IMR-90 (cell line): ENCODE measurements at regions not wholly inside any gene's neighbourhood (a gene's known extent, or its start where the extent isn't known, plus 50 kb on each side); places are given as distances from the start of the nearest gene placed in this dataset.

Experiments used
- ATAC-seq: fragments of 200-7000 bp; cut with Tn5 transposase; 2 replicates; pipeline ENCODE4 v1.9.1; 2020; ENCODE audit warnings: low read depth, mild to moderate bottlenecking, moderate library complexity
- BruUV-seq: library from RNA; stranded (reverse); fragments of 400-500 nt; replicated peaks from 2 replicates; lab custom pipeline; 2021; lab: Mats Ljungman, UMichigan
- CTCF ChIA-PET: fragments of 300-600 bp; formaldehyde crosslinking; extraction: SDS; loops from one replicate; lab custom pipeline; 2021; ENCODE audit warnings: antibody characterized with exemption; lab: Yijun Ruan, JAX
- POLR2A ChIA-PET: fragments of 300-600 bp; sonication (Branson Sonifier 250); formaldehyde crosslinking; loops from one replicate; lab custom pipeline; 2022; ENCODE audit warnings: antibody characterized with exemption; ENCODE audit not compliant: unreplicated experiment; lab: Charles Lee
- DNase-seq: peaks from one replicate; pipeline ENCODE4 v3.0.0; 2013
- H2AFZ ChIP-seq: replicated peaks from 2 replicates; pipeline ENCODE3; 2013; ENCODE audit warnings: low read length, mild to moderate bottlenecking; ENCODE audit not compliant: poor library complexity
- H2AK5ac ChIP-seq: 2 replicates; pipeline ENCODE4 v1.6.1; 2013; ENCODE audit warnings: low read depth, low read length, inconsistent platforms
- H2AK9ac ChIP-seq: replicated peaks from 2 replicates; pipeline ENCODE3; 2013; ENCODE audit warnings: mild to moderate bottlenecking, low read depth, low read length, moderate library complexity; ENCODE audit not compliant: poor library complexity
- H2BK120ac ChIP-seq: 2 replicates; pipeline ENCODE4 v1.6.1; 2013; ENCODE audit warnings: low read depth, low read length, inconsistent platforms
- H2BK15ac ChIP-seq: 3 replicates; pipeline ENCODE4 v1.6.1; 2013; ENCODE audit warnings: low read depth, low read length, inconsistent platforms
- H2BK20ac ChIP-seq: 2 replicates; pipeline ENCODE4 v1.6.1; 2013; ENCODE audit warnings: low read depth, mild to moderate bottlenecking, inconsistent platforms, low read length, moderate library complexity
- H2BK5ac ChIP-seq: 2 replicates; pipeline ENCODE4 v1.6.1; 2013; ENCODE audit warnings: mild to moderate bottlenecking, low read depth, low read length, inconsistent platforms; ENCODE audit not compliant: poor library complexity, severe bottlenecking
- H3K14ac ChIP-seq: replicated peaks from 2 replicates; pipeline ENCODE4 v1.6.1; 2013; ENCODE audit warnings: low read depth, low read length, inconsistent platforms
- H3K18ac ChIP-seq: 2 replicates; pipeline ENCODE4 v1.6.1; 2013; ENCODE audit warnings: low read depth, low read length, control low read depth
- H3K23ac ChIP-seq: 2 replicates; pipeline ENCODE4 v1.6.1; 2013; ENCODE audit warnings: low read depth, low read length, inconsistent platforms
- H3K27ac ChIP-seq: 2 replicates; pipeline ENCODE4 v1.5.1; 2013; ENCODE audit warnings: mild to moderate bottlenecking, control low read depth, low read length; ENCODE audit not compliant: insufficient read depth
- H3K27me3 ChIP-seq: 2 replicates; pipeline ENCODE4 v1.6.1; 2013; ENCODE audit warnings: low read length; ENCODE audit not compliant: control insufficient read depth, insufficient read depth
- H3K36me3 ChIP-seq: 2 replicates; pipeline ENCODE4 v1.6.1; 2013; ENCODE audit warnings: low read length, mixed read lengths; ENCODE audit not compliant: control insufficient read depth, insufficient read depth
- H3K4ac ChIP-seq: 2 replicates; pipeline ENCODE4 v1.6.1; 2013; ENCODE audit warnings: low read depth, low read length, inconsistent platforms
- H3K4me1 ChIP-seq: 2 replicates; pipeline ENCODE4 v1.6.1; 2013; ENCODE audit warnings: low read length, mixed read lengths; ENCODE audit not compliant: control insufficient read depth, insufficient read depth
- H3K4me2 ChIP-seq: 2 replicates; pipeline ENCODE4 v1.6.1; 2013; ENCODE audit warnings: low read depth, mild to moderate bottlenecking, control low read depth, low read length, moderate library complexity
- H3K4me3 ChIP-seq: 2 replicates; pipeline ENCODE4 v1.5.1; 2013; ENCODE audit warnings: low read depth, mild to moderate bottlenecking, control low read depth, low read length, moderate library complexity; ENCODE audit not compliant: insufficient read depth
- H3K56ac ChIP-seq: 2 replicates; pipeline ENCODE4 v1.6.1; 2013; ENCODE audit warnings: low read length, inconsistent platforms; ENCODE audit not compliant: insufficient read depth; ENCODE audit errors: extremely low read depth
- H3K79me1 ChIP-seq, 2 experiments: 2 replicates each; pipeline ENCODE4 v1.6.1; 2013; ENCODE audit warnings: low read length in 2 of 2, inconsistent platforms in 1 of 2, low read depth in 1 of 2
- H3K9ac ChIP-seq: 2 replicates; pipeline ENCODE4 v1.6.1; 2013; ENCODE audit warnings: low read depth, low read length, control low read depth
- H3K9me1 ChIP-seq: 2 replicates; pipeline ENCODE4 v1.6.1; 2013; ENCODE audit warnings: low read length, inconsistent platforms; ENCODE audit not compliant: insufficient read depth
- H3K9me3 ChIP-seq: 2 replicates; pipeline ENCODE4 v1.6.1; 2013; ENCODE audit warnings: low read length; ENCODE audit not compliant: control insufficient read depth, insufficient read depth
- H4K20me1 ChIP-seq: 2 replicates; pipeline ENCODE4 v1.6.1; 2013; ENCODE audit warnings: low read length, inconsistent platforms; ENCODE audit not compliant: insufficient read depth
- H4K5ac ChIP-seq: 2 replicates; pipeline ENCODE4 v1.6.1; 2013; ENCODE audit warnings: mild to moderate bottlenecking, low read depth, low read length, control low read depth
- H4K8ac ChIP-seq, 2 experiments: 2 replicates each; pipeline ENCODE4 v1.6.1; 2013; ENCODE audit warnings: low read depth in 2 of 2, low read length in 2 of 2, control low read depth in 1 of 2, inconsistent platforms in 1 of 2
- H4K91ac ChIP-seq: 2 replicates; pipeline ENCODE4 v1.6.1; 2013; ENCODE audit warnings: low read depth, low read length, inconsistent platforms; ENCODE audit not compliant: insufficient read depth
- BHLHE40 ChIP-seq: fragments of 150-350 bp; IDR thresholded peaks from 2 replicates; pipeline ENCODE4 v1.6.1; 2016; ENCODE audit warnings: mild to moderate bottlenecking, low read depth, low read length
- CEBPB ChIP-seq: IDR thresholded peaks from 2 replicates; pipeline ENCODE4 v1.6.1; 2012; ENCODE audit warnings: low read depth, low read length, improper control_type of control experiment
- CHD1 ChIP-seq: IDR thresholded peaks from 2 replicates; pipeline ENCODE4 v1.6.1; 2012; ENCODE audit warnings: low read depth, low read length, improper control_type of control experiment
- ELK1 ChIP-seq: fragments of 150-350 bp; IDR thresholded peaks from 2 replicates; pipeline ENCODE4 v1.6.1; 2016; ENCODE audit warnings: low read depth, mild to moderate bottlenecking, low read length, moderate library complexity, borderline replicate concordance
- FOS ChIP-seq: fragments of 150-350 bp; IDR thresholded peaks from 2 replicates; pipeline ENCODE4 v1.6.1; 2016; ENCODE audit warnings: low read depth, low read length
- MAFK ChIP-seq: IDR thresholded peaks from 2 replicates; pipeline ENCODE4 v1.6.1; 2012; ENCODE audit warnings: low read depth, low read length, improper control_type of control experiment
- MAZ ChIP-seq: IDR thresholded peaks from 2 replicates; pipeline ENCODE4 v1.6.1; 2012; ENCODE audit warnings: low read depth, mild to moderate bottlenecking, low read length, improper control_type of control experiment, moderate library complexity, borderline replicate concordance
- NFE2L2 ChIP-seq: fragments of 150-350 bp; IDR thresholded peaks from 2 replicates; pipeline ENCODE4 v1.6.1; 2016; ENCODE audit warnings: low read depth, mild to moderate bottlenecking, low read length
- POLR2A ChIP-seq: IDR thresholded peaks from 2 replicates; pipeline ENCODE4 v1.6.1; 2012; ENCODE audit warnings: mild to moderate bottlenecking, low read depth, low read length
- RAD21 ChIP-seq: IDR thresholded peaks from 2 replicates; pipeline ENCODE4 v1.6.1; 2012; ENCODE audit warnings: low read length, improper control_type of control experiment
- RCOR1 ChIP-seq: IDR thresholded peaks from 2 replicates; pipeline ENCODE4 v1.6.1; 2012; ENCODE audit warnings: mild to moderate bottlenecking, low read length, improper control_type of control experiment; ENCODE audit not compliant: insufficient replicate concordance
- RFX5 ChIP-seq: IDR thresholded peaks from 2 replicates; pipeline ENCODE4 v1.8.0; 2012; ENCODE audit warnings: low read depth, mild to moderate bottlenecking, low read length, moderate library complexity
- SMC3 ChIP-seq: fragments of 150-350 bp; IDR thresholded peaks from 2 replicates; pipeline ENCODE4 v1.6.1; 2016; ENCODE audit warnings: low read depth, mild to moderate bottlenecking, antibody characterized with exemption, low read length, moderate library complexity
- WGBS, 2 experiments: methylation state at CpG; one replicate each; pipeline versions ENCODE4 v1.1.5 to v1.1.7; 2013; ENCODE audit warnings: missing lambda C conversion rate in 2 of 2; ENCODE audit not compliant: insufficient read length in 1 of 2; ENCODE audit errors: extremely low coverage in 2 of 2; 5-methylcytosine and 5-hydroxymethylcytosine counted together
- dilution Hi-C: fragments of 300-500 bp; cut with HindIII; formaldehyde crosslinking; loops from one replicate; pipeline ENCODE4 v1.14.3; 2018; ENCODE audit warnings: low sequenced_read_pairs; ENCODE audit not compliant: unreplicated experiment
- in situ Hi-C: fragments of 300-500 bp; cut with MboI; formaldehyde crosslinking; loops from 3 replicates; pipeline ENCODE4 v1.14.3; 2019; ENCODE audit warnings: low sequenced_read_pairs, inconsistent platforms, mixed read lengths
- intact Hi-C: fragments of 100-400 bp; cut with micrococcal nuclease; formaldehyde crosslinking; loops from 2 replicates; pipeline ENCODE4 v1.10.0; 2022
- TF ChIP-seq, protein P1 (sequence below): fragments of 150-350 bp; IDR thresholded peaks from 2 replicates; pipeline ENCODE4 v1.6.1; 2017; ENCODE audit warnings: mild to moderate bottlenecking, antibody characterized with exemption, low read length, low read depth
- TF ChIP-seq, protein P2 (sequence below): conservative IDR thresholded peaks from 2 replicates; pipeline ENCODE4 v1.5.1; 2012; ENCODE audit warnings: mild to moderate bottlenecking, low read depth, low read length, improper control_type of control experiment

DNA sequence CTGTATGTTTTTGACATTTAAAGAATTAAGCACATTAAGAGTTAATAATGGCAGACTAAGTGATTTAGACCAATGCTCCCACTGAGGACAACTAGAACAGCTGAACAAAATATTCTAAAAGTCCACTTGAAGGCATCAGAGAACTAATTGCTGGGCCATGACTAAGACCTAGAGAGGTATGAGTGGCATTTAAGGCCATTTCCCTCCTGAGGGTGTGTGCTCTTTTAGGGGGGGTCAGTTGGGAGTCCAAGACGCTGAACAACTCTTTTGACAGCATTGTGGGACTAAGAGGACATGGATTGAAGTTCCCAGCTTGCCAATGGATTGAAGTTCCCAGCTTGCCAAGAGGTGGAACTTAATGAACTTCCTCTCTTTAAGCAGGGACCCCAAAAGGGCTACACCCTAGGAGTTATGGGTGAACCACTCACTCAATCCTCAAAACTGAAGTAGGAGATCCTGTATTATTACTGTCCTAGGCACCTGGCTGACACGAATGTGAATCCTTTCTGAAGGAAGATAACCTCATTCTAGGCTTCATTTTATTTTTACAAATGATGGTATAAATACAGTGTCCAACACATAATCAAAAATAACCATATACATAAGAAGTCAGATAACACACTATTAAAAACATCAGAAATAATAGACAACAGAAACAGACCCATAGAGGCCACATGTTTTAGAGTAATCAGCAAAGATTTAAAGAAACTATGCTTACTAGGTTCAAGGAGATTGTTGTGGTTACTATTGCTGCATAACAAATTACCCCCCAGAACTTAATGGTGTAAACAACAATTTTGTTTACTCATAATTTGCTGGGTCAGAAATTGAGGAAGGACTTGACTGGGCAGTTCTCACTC lies 175.1 kb downstream of the VEGFA start:
- BruUV-seq, result no TSS peak
- Histone ChIP-seq H2BK15ac (no peak overlapping the region), H2AK5ac (peak overlapping the region; percentile 17; the same call in 1 of the 2 replicates), H4K91ac (no peak overlapping the region), H2AK9ac (no peak overlapping the region), H3K9ac (no peak overlapping the region), H4K5ac (no peak overlapping the region), H3K18ac (no peak overlapping the region), H3K56ac (no peak overlapping the region), H3K4me3 (no peak overlapping the region), H4K20me1 (no peaks in the 10 kb centered on the region), H3K4me2 (no peak overlapping the region), H2BK5ac (no peak overlapping the region), H4K8ac (no peak overlapping the region), H2AFZ (no peak overlapping the region), H2BK20ac (no peak overlapping the region; the same call in 1 of the 2 replicates), H3K23ac (no peak overlapping the region), H3K36me3 (no peaks in the 10 kb centered on the region), H3K14ac (no peak overlapping the region), H3K4ac (0 out of 2 replicates have a peak overlapping the region, but pooled peaks have one; percentile 4), H3K79me1 (no peaks in the 10 kb centered on the region), H3K4me1 (peaks cover 9% of the 10 kb centered on the region), H3K27ac (no peak overlapping the region), H3K9me3 (peaks cover 7% of the 10 kb centered on the region), H3K27me3 (no peaks in the 10 kb centered on the region), H3K9me1 (no peaks in the 10 kb centered on the region), H2BK120ac (peak overlapping the region; percentile 16; the same call in 1 of the 2 replicates)
- in situ Hi-C loops (no loop called here), dilution Hi-C loops (no loop called here), intact Hi-C loops (no loop called here)
- ChIA-PET POLR2A (no interaction called here), CTCF (interaction anchor here (1.0 kb wide), 1 partner anchor 11 kb away, joined by 3 read pairs; no protein-coding TSS in a partner anchor)
- no CpG with 5 or more reads among the region's 2 CpGs for WGBS, 2 experiments
- DNase-seq (no peak), ATAC-seq (no peak)
- TF ChIP-seq RCOR1 (no peak), SMC3 (no peak), CEBPB (no peak), FOS (no peak), MAFK (no peak), NFE2L2 (no peak), RFX5 (no peak), ELK1 (no peak), POLR2A (no peak), CHD1 (no peak), RAD21 (no peak), BHLHE40 (no peak), MAZ (no peak)
- TF ChIP-seq, protein P1, sequence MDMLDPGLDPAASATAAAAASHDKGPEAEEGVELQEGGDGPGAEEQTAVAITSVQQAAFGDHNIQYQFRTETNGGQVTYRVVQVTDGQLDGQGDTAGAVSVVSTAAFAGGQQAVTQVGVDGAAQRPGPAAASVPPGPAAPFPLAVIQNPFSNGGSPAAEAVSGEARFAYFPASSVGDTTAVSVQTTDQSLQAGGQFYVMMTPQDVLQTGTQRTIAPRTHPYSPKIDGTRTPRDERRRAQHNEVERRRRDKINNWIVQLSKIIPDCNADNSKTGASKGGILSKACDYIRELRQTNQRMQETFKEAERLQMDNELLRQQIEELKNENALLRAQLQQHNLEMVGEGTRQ, result no peak
- TF ChIP-seq, protein P2, sequence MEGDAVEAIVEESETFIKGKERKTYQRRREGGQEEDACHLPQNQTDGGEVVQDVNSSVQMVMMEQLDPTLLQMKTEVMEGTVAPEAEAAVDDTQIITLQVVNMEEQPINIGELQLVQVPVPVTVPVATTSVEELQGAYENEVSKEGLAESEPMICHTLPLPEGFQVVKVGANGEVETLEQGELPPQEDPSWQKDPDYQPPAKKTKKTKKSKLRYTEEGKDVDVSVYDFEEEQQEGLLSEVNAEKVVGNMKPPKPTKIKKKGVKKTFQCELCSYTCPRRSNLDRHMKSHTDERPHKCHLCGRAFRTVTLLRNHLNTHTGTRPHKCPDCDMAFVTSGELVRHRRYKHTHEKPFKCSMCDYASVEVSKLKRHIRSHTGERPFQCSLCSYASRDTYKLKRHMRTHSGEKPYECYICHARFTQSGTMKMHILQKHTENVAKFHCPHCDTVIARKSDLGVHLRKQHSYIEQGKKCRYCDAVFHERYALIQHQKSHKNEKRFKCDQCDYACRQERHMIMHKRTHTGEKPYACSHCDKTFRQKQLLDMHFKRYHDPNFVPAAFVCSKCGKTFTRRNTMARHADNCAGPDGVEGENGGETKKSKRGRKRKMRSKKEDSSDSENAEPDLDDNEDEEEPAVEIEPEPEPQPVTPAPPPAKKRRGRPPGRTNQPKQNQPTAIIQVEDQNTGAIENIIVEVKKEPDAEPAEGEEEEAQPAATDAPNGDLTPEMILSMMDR, result no peak
